ENCODE measurements at regions not wholly inside any gene's neighbourhood (a gene's known extent, or its start where the extent isn't known, plus 50 kb on each side); places are given as distances from the start of the nearest gene placed in this dataset.

- Histone ChIP-seq H3K4me3 (replicated peaks in 1 of 3; ENCODE audit: insufficient read depth in 1 of 3, low read depth in 2 of 3, low read length in 3 of 3) (no peak overlapping the region), H3K79me2 (ENCODE audit: insufficient read depth, low read length) (no peaks in the 10 kb centered on the region), H4K20me1 (ENCODE audit: insufficient read depth, low read length) (no peaks in the 10 kb centered on the region), H3K9me3 (ENCODE audit: low read length) (no peaks in the 10 kb centered on the region), H3K4me1 (ENCODE audit: insufficient read depth, low read length) (no peaks in the 10 kb centered on the region), H3K36me3 (replicated peaks in 1 of 2; ENCODE audit: control insufficient read depth in 1 of 2, insufficient read depth in 2 of 2, low read length in 2 of 2) (no peaks in the 10 kb centered on the region), H3K27me3 (ENCODE audit: control insufficient read depth in 1 of 2, insufficient read depth in 2 of 2, low read length in 2 of 2) (peaks cover 0 to 1% of the 10 kb centered on the region in 2 experiments; a peak in 2 of 5 replicates), H3K4me2 (ENCODE audit: low read depth, low read length) (no peak overlapping the region), H2AFZ (ENCODE audit: low read length) (no peak overlapping the region), H3K9ac (ENCODE audit: insufficient read depth, low read depth, low read length) (no peak overlapping the region), H3K27ac (ENCODE audit: extremely low read length, insufficient read depth, low read length) (no peak overlapping the region)
- DNase-seq (ENCODE audit: low spot score) (no peak), ATAC-seq (no peak), FAIRE-seq (no peak)
- POLR2A ChIA-PET: no interaction called here
- CTCF ChIA-PET (ENCODE audit: low intra/inter-chr PET ratio, low total read pairs): no interaction called here
- no peak for TF ChIP-seq ZNF713 (CRISPR knock-in tag; IDR thresholded peaks at IDR 0.05)
- no peak for TF ChIP-seq ZXDC (CRISPR knock-in tag; IDR thresholded peaks at IDR 0.05)
- TF ChIP-seq SSRP1 (CRISPR knock-in tag; IDR thresholded peaks at IDR 0.05): no peak
- no peak for TF ChIP-seq RARG (CRISPR knock-in tag; IDR thresholded peaks at IDR 0.05; ENCODE audit: low read depth)
- no peak for TF ChIP-seq SMC3 (IDR thresholded peaks at IDR 0.05; ENCODE audit: low read length)
- no peak for TF ChIP-seq ZBTB1 (CRISPR knock-in tag; IDR thresholded peaks at IDR 0.05; ENCODE audit: borderline replicate concordance)
- TF ChIP-seq SMAD3 (CRISPR knock-in tag; IDR thresholded peaks at IDR 0.05): no peak
- TF ChIP-seq, protein P1, sequence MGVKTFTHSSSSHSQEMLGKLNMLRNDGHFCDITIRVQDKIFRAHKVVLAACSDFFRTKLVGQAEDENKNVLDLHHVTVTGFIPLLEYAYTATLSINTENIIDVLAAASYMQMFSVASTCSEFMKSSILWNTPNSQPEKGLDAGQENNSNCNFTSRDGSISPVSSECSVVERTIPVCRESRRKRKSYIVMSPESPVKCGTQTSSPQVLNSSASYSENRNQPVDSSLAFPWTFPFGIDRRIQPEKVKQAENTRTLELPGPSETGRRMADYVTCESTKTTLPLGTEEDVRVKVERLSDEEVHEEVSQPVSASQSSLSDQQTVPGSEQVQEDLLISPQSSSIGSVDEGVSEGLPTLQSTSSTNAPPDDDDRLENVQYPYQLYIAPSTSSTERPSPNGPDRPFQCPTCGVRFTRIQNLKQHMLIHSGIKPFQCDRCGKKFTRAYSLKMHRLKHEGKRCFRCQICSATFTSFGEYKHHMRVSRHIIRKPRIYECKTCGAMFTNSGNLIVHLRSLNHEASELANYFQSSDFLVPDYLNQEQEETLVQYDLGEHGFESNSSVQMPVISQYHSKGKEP (CRISPR knock-in tag; IDR thresholded peaks at IDR 0.05): no peak
- no peak for TF ChIP-seq SNAI1 (CRISPR knock-in tag; IDR thresholded peaks at IDR 0.05; ENCODE audit: borderline replicate concordance)
- TF ChIP-seq HNRNPLL (IDR thresholded peaks at IDR 0.05; ENCODE audit: low read depth, low read length, poor library complexity, severe bottlenecking): no peak
- TF ChIP-seq KAT2B (IDR thresholded peaks at IDR 0.05; ENCODE audit: borderline replicate concordance, low read depth, low read length): no peak
- TF ChIP-seq ZNF101 (CRISPR knock-in tag; IDR thresholded peaks at IDR 0.05; ENCODE audit: borderline replicate concordance, low read depth): no peak
- TF ChIP-seq JUND (CRISPR knock-in tag; IDR thresholded peaks at IDR 0.05): no peak
- no peak for TF ChIP-seq TEAD3 (CRISPR knock-in tag; optimal IDR thresholded peaks at IDR 0.05; ENCODE audit: borderline replicate concordance)
- TF ChIP-seq ZFP41 (CRISPR knock-in tag; IDR thresholded peaks at IDR 0.05; ENCODE audit: borderline replicate concordance): no peak
- TF ChIP-seq ZNF761 (CRISPR knock-in tag; conservative IDR thresholded peaks at IDR 0.05): no peak
- TF ChIP-seq, protein P2, sequence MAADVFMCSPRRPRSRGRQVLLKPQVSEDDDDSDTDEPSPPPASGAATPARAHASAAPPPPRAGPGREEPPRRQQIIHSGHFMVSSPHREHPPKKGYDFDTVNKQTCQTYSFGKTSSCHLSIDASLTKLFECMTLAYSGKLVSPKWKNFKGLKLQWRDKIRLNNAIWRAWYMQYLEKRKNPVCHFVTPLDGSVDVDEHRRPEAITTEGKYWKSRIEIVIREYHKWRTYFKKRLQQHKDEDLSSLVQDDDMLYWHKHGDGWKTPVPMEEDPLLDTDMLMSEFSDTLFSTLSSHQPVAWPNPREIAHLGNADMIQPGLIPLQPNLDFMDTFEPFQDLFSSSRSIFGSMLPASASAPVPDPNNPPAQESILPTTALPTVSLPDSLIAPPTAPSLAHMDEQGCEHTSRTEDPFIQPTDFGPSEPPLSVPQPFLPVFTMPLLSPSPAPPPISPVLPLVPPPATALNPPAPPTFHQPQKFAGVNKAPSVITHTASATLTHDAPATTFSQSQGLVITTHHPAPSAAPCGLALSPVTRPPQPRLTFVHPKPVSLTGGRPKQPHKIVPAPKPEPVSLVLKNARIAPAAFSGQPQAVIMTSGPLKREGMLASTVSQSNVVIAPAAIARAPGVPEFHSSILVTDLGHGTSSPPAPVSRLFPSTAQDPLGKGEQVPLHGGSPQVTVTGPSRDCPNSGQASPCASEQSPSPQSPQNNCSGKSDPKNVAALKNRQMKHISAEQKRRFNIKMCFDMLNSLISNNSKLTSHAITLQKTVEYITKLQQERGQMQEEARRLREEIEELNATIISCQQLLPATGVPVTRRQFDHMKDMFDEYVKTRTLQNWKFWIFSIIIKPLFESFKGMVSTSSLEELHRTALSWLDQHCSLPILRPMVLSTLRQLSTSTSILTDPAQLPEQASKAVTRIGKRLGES (CRISPR knock-in tag; IDR thresholded peaks at IDR 0.05; ENCODE audit: borderline replicate concordance): no peak
- TF ChIP-seq AGO2 (optimal IDR thresholded peaks at IDR 0.05; ENCODE audit: low read depth, low read length): no peak
- no peak for TF ChIP-seq BCL6 (CRISPR knock-in tag; IDR thresholded peaks at IDR 0.05)
- 21% methylated on average over 7 of the region's 7 CpGs for WGBS (ENCODE audit: low lambda C conversion rate)
- in situ Hi-C loops (cut with HindIII; ENCODE audit: extremely low pct_ligation_motif_present, low pct_unique_long_range_greater_than_20kb): loop anchor here (10.0 kb wide), 1 partner anchor 61 kb away; no protein-coding TSS in a partner anchor
- no TSS peak for BruUV-seq (replicated peaks)
- intact Hi-C loops (cut with micrococcal nuclease; ENCODE audit: unreplicated experiment): no loop called here
Observed at GRCh38 chr17:33753452-33753851, 460.4 kb upstream of the ASIC2 start.

All from HepG2 (cell line).